Neural crest cell (in vitro differentiated cells): ENCODE measurements at regions not wholly inside any gene's neighbourhood (a gene's known extent, or its start where the extent isn't known, plus 50 kb on each side); places are given as distances from the start of the nearest gene placed in this dataset.
"Not testable (repeated sequence)": the region's sequence is repeated elsewhere in the genome, so short reads cannot be mapped to it uniquely, and the experiment has no call there.

Experiments used
- DNase-seq: peaks from one replicate; pipeline ENCODE4 v3.0.0; 2021; ENCODE audit warnings: low read depth, mixed read lengths, low spot score
- H3K27ac Mint-ChIP-seq: one replicate; pipeline ENCODE4 v1.8.0; 2021; ENCODE audit warnings: mild to moderate bottlenecking, mixed read lengths; ENCODE audit not compliant: unreplicated experiment
- H3K27me3 Mint-ChIP-seq: 2 replicates; pipeline ENCODE4 v1.8.0; 2021; ENCODE audit warnings: low read depth, mild to moderate bottlenecking, mixed read lengths
- H3K36me3 Mint-ChIP-seq: 2 replicates; pipeline ENCODE4 v1.8.0; 2021; ENCODE audit warnings: low read depth, mild to moderate bottlenecking, mixed read lengths
- H3K4me1 Mint-ChIP-seq: 2 replicates; pipeline ENCODE4 v1.8.0; 2021; ENCODE audit warnings: mixed read lengths
- H3K4me3 Mint-ChIP-seq: one replicate; pipeline ENCODE4 v1.8.0; 2021; ENCODE audit warnings: mild to moderate bottlenecking, mixed read lengths
- H3K9me3 Mint-ChIP-seq: 2 replicates; pipeline ENCODE4 v1.8.0; 2021; ENCODE audit warnings: mixed read lengths
- CTCF ChIP-seq: fragments of 200-600 bp; sonication (generic); conservative IDR thresholded peaks from 2 replicates; pipeline ENCODE4 v1.5.0; 2021; ENCODE audit warnings: antibody characterized with exemption, mild to moderate bottlenecking

GRCh38 chr9:29176786-29177185 lies 1603.5 kb upstream of the C9orf72 start:
- DNase-seq, result no peak
- no peak for TF ChIP-seq CTCF
- peaks cover 2% of the 10 kb centered on the region for H3K36me3 Mint-ChIP-seq
- H3K4me1 Mint-ChIP-seq, result no peaks in the 10 kb centered on the region
- H3K27me3 Mint-ChIP-seq, result no peaks in the 10 kb centered on the region
- no peaks in the 10 kb centered on the region for H3K9me3 Mint-ChIP-seq
- no peak overlapping the region for H3K4me3 Mint-ChIP-seq
- no peak overlapping the region for H3K27ac Mint-ChIP-seq

GRCh38 chr9:29183971-29184370 lies 1610.7 kb upstream of the C9orf72 start:
- no peak for DNase-seq
- no peak for TF ChIP-seq CTCF
- Mint-ChIP-seq H3K4me3 (no peak overlapping the region), H3K27ac (no peak overlapping the region), H3K9me3 (no peaks in the 10 kb centered on the region), H3K27me3 (no peaks in the 10 kb centered on the region), H3K4me1 (no peaks in the 10 kb centered on the region), H3K36me3 (no peaks in the 10 kb centered on the region)

GRCh38 chr9:29188771-29189170 lies 1615.5 kb upstream of the C9orf72 start:
- not testable (repeated sequence) for H3K9me3 Mint-ChIP-seq, H3K4me3 Mint-ChIP-seq, H3K27ac Mint-ChIP-seq, H3K36me3 Mint-ChIP-seq, H3K27me3 Mint-ChIP-seq, DNase-seq, H3K4me1 Mint-ChIP-seq

GRCh38 chr9:29189221-29189620 lies 1615.9 kb upstream of the C9orf72 start:
- not testable (repeated sequence) for H3K4me1 Mint-ChIP-seq, DNase-seq, H3K27me3 Mint-ChIP-seq, H3K9me3 Mint-ChIP-seq, H3K4me3 Mint-ChIP-seq, H3K27ac Mint-ChIP-seq, H3K36me3 Mint-ChIP-seq

- Mint-ChIP-seq H3K4me1 (no peaks in the 10 kb centered on the region), H3K27ac (no peak overlapping the region), H3K4me3 (no peak overlapping the region), H3K9me3 (peaks cover 4% of the 10 kb centered on the region), H3K36me3 (no peaks in the 10 kb centered on the region), H3K27me3 (no peaks in the 10 kb centered on the region)
- no peak for DNase-seq
- TF ChIP-seq CTCF, result no peak
These were observed 1625.6 kb upstream of the C9orf72 start for GRCh38 chr9:29198861-29199260.

GRCh38 chr9:29199975-29200374 lies 1626.7 kb upstream of the C9orf72 start:
- no peak for TF ChIP-seq CTCF
- no peak for DNase-seq
- Mint-ChIP-seq H3K36me3 (no peaks in the 10 kb centered on the region), H3K9me3 (peaks cover 4% of the 10 kb centered on the region), H3K27me3 (no peaks in the 10 kb centered on the region), H3K4me1 (no peaks in the 10 kb centered on the region), H3K4me3 (no peak overlapping the region), H3K27ac (no peak overlapping the region)

GRCh38 chr9:29200650-29201049 lies 1627.4 kb upstream of the C9orf72 start:
- no peaks in the 10 kb centered on the region for H3K4me1 Mint-ChIP-seq
- no peak for DNase-seq
- H3K27ac Mint-ChIP-seq, result no peak overlapping the region
- TF ChIP-seq CTCF, result no peak
- H3K27me3 Mint-ChIP-seq, result no peaks in the 10 kb centered on the region
- H3K36me3 Mint-ChIP-seq, result no peaks in the 10 kb centered on the region
- H3K9me3 Mint-ChIP-seq, result peaks cover 4% of the 10 kb centered on the region
- H3K4me3 Mint-ChIP-seq, result no peak overlapping the region
